Spleen (tissue), 7 donors: ENCODE measurements at regions not wholly inside any gene's neighbourhood (a gene's known extent, or its start where the extent isn't known, plus 50 kb on each side); places are given as distances from the start of the nearest gene placed in this dataset.

Experiments
- POLR2A ChIP-seq, 3 donors: fragments of 450-650 bp; IDR thresholded peaks; one replicate each; pipeline ENCODE4 v1.5.1; 2017; ENCODE audit warnings: antibody characterized with exemption in 3 of 3, mild to moderate bottlenecking in 1 of 3
- POLR2AphosphoS5 ChIP-seq, 3 donors: sonication (generic); formaldehyde crosslinking; IDR thresholded peaks; one replicate each; pipeline ENCODE4 v1.5.1; 2017; ENCODE audit warnings: antibody characterized with exemption in 3 of 3
- TF ChIP-seq, protein P1 (sequence below), 11 experiments: fragments of 200-600 bp in 7 of 11; fragments of 450-650 bp in 4 of 11; sonication (generic) in 4 of 11; IDR thresholded peaks in 8 of 11; conservative IDR thresholded peaks in 3 of 11; 1 replicate in 7 of 11; 2 replicates in 4 of 11; pipeline versions ENCODE4 v1.4.0 to v1.8.0; 2016 to 2021; ENCODE audit warnings: antibody characterized with exemption in 11 of 11, inconsistent platforms in 4 of 11, mild to moderate bottlenecking in 1 of 11
- donor health status: DM: no; HTN: no; CAD: no; lungs with moderate emphysema.
- donor health status: DM: no; HTN: no; CAD: no.
- donor health status: DM: no; HTN: no; CAD: no.

DNA sequence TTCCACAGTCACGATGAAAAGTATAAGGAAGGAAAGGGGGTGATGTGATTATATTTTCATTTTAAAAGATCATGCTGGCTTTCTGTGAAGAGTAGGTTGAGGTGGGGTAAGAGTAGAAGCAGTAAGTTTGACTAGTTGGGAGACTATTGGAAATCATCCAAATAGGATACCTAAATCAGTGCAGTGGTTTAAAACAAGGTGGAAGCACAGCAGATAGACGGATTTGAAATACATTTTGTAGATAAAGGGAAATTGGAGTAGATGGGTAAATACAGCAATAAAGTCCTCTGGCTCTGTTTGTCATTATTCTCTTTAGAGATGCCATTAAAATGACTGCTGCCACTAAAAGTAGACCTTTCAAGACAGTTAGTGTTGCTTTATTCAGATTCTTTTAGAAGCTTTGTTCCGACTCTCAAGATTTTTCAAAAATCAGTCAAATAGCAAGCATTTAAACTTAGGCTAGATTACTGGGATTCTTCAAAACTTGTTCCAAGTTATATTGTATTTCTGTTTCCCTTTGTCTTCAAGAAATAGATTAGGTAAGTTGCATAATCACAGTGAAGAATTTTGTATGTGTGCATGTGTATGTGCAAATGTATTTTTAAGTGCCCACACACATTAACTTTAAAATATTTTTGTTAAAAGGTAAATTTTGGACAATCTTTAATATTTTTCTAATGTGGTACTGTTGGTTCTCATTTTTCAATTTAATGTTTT, 61.7 kb upstream of the DTNA start:
- TF ChIP-seq, protein P1, sequence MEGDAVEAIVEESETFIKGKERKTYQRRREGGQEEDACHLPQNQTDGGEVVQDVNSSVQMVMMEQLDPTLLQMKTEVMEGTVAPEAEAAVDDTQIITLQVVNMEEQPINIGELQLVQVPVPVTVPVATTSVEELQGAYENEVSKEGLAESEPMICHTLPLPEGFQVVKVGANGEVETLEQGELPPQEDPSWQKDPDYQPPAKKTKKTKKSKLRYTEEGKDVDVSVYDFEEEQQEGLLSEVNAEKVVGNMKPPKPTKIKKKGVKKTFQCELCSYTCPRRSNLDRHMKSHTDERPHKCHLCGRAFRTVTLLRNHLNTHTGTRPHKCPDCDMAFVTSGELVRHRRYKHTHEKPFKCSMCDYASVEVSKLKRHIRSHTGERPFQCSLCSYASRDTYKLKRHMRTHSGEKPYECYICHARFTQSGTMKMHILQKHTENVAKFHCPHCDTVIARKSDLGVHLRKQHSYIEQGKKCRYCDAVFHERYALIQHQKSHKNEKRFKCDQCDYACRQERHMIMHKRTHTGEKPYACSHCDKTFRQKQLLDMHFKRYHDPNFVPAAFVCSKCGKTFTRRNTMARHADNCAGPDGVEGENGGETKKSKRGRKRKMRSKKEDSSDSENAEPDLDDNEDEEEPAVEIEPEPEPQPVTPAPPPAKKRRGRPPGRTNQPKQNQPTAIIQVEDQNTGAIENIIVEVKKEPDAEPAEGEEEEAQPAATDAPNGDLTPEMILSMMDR (IDR thresholded peaks at IDR 0.05 in 8 of 11, conservative IDR thresholded peaks at IDR 0.05 in 3 of 11), result no peak
- TF ChIP-seq POLR2AphosphoS5 (IDR thresholded peaks at IDR 0.05) (no peak), POLR2A (IDR thresholded peaks at IDR 0.05) (no peak)
